ENCODE measurements at regions not wholly inside any gene's neighbourhood (a gene's known extent, or its start where the extent isn't known, plus 50 kb on each side); places are given as distances from the start of the nearest gene placed in this dataset.

- no peak for DNase-seq
These were observed 51.7 kb upstream of the CHRDL1 start for GRCh38 chrX:110847334-110847733.

DNA sequence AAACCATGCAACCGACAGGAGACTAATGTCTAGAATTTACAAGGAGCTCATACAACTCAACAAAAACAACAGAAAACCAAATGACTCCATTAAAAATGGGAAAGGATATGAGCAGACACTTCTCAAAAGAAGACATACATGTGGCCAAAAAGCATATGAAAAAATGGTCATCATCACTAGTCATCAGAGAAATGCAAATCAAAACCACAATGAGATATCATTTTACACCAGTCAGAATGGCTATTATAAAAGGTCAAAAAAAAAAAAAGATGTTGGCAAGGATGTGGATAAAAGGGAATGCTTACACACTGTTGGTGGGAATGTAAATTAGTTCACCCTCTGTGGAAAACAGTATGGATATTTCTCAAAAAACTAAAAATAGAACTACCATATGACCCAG, 50.5 kb upstream of the CHRDL1 start:
- DNase-seq = no peak
